ENCODE measurements at regions not wholly inside any gene's neighbourhood (a gene's known extent, or its start where the extent isn't known, plus 50 kb on each side); places are given as distances from the start of the nearest gene placed in this dataset.

- Histone ChIP-seq H3K27ac (replicated peaks) (no peak overlapping the region), H3K27me3 (ENCODE audit: insufficient read depth, poor library complexity, severe bottlenecking) (no peaks in the 10 kb centered on the region), H3K4me3 (replicated peaks; ENCODE audit: insufficient read depth, low read length) (no peak overlapping the region)
- no peak for DNase-seq (ENCODE audit: low read depth in 1 of 2, low spot score in 1 of 2)
- no peak for TF ChIP-seq POLR2AphosphoS5 (IDR thresholded peaks at IDR 0.05; ENCODE audit: low read depth)
- TF ChIP-seq REST (IDR thresholded peaks at IDR 0.05; ENCODE audit: insufficient replicate concordance, low read depth) = no peak
- TF ChIP-seq SPI1 (IDR thresholded peaks at IDR 0.05; ENCODE audit: borderline replicate concordance, low read depth) = no peak
- no peak for TF ChIP-seq CTCF (IDR thresholded peaks at IDR 0.05; ENCODE audit: insufficient read depth, low read length)
- TF ChIP-seq GABPA (IDR thresholded peaks at IDR 0.05; ENCODE audit: low read depth) = no peak
Observed at GRCh38 chr11:8747173-8747572, 64.6 kb downstream of the RPL27A start.

- TF ChIP-seq CTCF (IDR thresholded peaks at IDR 0.05; ENCODE audit: insufficient read depth, low read length) (no peak), REST (IDR thresholded peaks at IDR 0.05; ENCODE audit: insufficient replicate concordance, low read depth) (no peak), SPI1 (IDR thresholded peaks at IDR 0.05; ENCODE audit: borderline replicate concordance, low read depth) (no peak), POLR2AphosphoS5 (IDR thresholded peaks at IDR 0.05; ENCODE audit: low read depth) (no peak), GABPA (IDR thresholded peaks at IDR 0.05; ENCODE audit: low read depth) (no peak)
- Histone ChIP-seq H3K4me3 (replicated peaks; ENCODE audit: insufficient read depth, low read length) (no peak overlapping the region), H3K27ac (replicated peaks) (no peak overlapping the region), H3K27me3 (ENCODE audit: insufficient read depth, poor library complexity, severe bottlenecking) (no peaks in the 10 kb centered on the region)
- DNase-seq (ENCODE audit: low read depth in 1 of 2, low spot score in 1 of 2) = no peak
Observed at GRCh38 chr11:8748317-8748716, 65.7 kb downstream of the RPL27A start.

- Histone ChIP-seq H3K27ac (replicated peaks) (no peak overlapping the region), H3K27me3 (ENCODE audit: insufficient read depth, poor library complexity, severe bottlenecking) (no peaks in the 10 kb centered on the region), H3K4me3 (replicated peaks; ENCODE audit: insufficient read depth, low read length) (no peak overlapping the region)
- TF ChIP-seq GABPA (IDR thresholded peaks at IDR 0.05; ENCODE audit: low read depth) (no peak), CTCF (IDR thresholded peaks at IDR 0.05; ENCODE audit: insufficient read depth, low read length) (no peak), POLR2AphosphoS5 (IDR thresholded peaks at IDR 0.05; ENCODE audit: low read depth) (no peak), SPI1 (IDR thresholded peaks at IDR 0.05; ENCODE audit: borderline replicate concordance, low read depth) (no peak), REST (IDR thresholded peaks at IDR 0.05; ENCODE audit: insufficient replicate concordance, low read depth) (no peak)
- DNase-seq (ENCODE audit: low read depth in 1 of 2, low spot score in 1 of 2) = no peak
Observed at GRCh38 chr11:8749202-8749601, 66.6 kb downstream of the RPL27A start.

Data from HL-60 (cell line).